HG02943 (cell line): ENCODE measurements at regions not wholly inside any gene's neighbourhood (a gene's known extent, or its start where the extent isn't known, plus 50 kb on each side); places are given as distances from the start of the nearest gene placed in this dataset.

Source experiments
- ATAC-seq: cut with Tn5 transposase; IDR thresholded peaks from one replicate; pipeline ENCODE4 v1.9.1; 2021; ENCODE audit warnings: mild to moderate bottlenecking, low read depth, moderate library complexity; ENCODE audit not compliant: unreplicated experiment

DNA sequence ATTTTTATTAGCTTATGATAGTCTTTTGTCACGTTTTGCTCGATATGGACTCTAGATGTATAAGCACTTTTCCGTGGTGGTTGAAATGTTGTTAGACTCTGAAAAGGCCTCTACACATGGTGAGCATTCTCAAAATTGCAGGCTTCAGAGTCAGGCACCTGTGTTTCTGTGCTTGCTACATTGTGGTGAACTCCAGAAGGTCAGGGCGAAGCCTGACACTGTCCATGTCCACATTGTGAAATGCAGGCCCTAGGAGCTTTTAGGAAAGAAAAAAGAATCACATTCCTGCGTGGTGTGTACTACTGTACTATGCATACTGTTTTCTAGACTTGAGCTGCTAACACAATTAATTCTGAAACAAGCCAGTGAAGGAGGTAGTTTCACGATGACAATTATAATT lies 86.3 kb downstream of the HS3ST1 start:
- no peak for ATAC-seq

DNA sequence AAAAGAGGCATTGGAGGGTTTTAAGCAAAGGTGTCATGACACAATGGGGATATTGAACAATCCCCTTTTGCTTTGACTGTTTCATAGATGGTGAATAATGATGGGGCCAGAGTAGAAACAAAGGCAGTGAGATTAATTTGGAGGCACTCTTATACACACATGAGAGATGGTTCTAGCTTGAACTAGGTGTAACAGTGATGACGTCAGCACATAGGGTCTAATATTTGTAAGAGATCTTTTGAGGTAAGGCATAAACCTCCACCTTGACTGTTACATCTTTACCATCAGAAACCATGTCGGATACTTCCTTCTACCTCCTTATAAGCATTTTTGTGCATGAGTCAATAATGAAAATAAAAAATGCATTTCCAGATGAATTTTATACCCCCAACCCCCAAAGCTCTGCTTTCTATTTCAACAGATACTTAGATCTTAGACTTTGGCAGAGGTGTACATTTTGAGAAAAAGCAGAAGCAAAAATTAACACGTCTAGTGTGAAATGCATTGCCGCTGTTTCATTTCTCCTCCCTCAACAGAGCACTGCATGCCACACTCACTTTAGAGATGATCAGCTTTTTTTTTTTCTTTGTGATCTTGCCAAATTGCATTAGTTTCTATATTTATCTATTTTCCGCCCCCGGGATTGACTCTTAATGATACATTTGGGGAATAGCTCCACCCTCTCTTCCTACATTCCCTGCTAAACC lies 87.2 kb downstream of the HS3ST1 start:
- ATAC-seq = no peak

DNA sequence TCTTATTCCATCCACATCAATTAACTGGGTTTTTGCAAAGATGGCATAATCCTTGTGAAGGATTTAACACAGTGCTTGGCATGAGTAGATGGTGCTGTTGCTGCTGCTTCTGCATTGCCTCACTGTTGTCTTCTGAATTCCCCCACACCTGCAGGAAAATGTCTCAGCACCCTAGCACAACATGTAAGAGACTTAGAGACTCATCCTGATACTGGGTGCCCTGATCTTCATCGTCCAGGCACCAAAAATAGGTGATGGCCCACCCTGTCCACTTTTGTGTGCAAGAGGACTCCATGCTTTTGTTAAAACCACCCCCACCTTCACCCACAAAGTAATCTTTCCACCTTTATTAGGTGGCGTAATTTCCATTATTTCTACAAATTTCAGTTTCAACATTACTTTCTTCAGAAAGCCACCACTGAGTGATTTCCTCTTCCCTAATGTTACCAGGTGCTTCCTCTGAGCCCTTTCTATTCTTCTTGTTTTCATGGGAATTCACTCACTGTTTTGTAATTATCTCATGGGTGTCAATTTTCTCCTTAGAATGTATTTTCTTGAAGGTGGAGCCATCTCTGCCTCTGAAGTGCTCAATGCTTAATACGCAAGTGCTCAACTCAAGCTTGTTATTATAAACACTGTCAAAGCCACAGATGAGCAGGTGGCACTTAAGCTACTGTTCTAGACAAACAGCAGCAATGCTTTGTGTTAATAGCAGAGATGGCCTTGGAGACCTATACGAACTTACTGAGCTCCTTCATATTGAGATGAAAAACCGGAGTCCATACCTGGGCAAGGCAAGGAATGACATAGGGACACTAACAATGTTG lies 89.5 kb downstream of the HS3ST1 start:
- ATAC-seq = no peak

DNA sequence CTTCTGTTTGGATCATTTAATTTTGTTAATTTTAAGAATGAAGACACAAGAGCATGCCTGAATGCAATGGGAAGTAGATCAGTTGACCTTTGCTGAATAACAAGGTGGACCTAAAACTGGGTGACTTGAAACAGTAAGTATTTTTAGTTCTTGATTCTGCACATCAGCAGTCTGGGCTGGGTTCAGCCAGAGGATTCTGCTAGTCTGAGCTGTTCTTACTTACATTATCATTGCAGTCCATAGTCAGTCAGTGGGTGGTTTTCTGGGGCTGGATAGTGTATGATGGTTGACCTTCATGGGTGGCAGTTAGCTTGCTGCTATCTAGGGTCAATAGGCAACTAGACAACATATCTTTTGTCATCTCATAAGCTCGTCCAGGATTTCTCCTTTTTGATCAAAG lies 91.4 kb downstream of the HS3ST1 start:
- ATAC-seq = no peak

DNA sequence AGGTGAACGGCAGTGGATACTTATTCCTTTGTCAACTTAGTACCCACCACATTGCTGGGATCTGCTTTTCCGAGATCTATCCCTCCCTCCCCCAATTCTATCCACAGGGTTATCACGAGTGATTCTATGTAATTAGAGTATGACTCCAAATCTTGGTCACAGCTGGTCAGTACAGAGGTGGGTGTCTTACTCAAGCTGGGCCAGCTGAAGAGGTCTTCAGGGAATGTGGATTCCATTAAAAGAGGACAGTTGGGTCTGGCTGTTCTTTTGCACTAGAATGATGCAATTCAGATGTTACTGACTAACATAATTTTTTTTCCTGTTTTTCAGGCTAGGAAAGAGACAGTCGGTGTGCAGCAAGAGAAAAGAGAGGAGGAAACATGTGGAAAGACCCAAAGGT lies 92.3 kb downstream of the HS3ST1 start:
- no peak for ATAC-seq

DNA sequence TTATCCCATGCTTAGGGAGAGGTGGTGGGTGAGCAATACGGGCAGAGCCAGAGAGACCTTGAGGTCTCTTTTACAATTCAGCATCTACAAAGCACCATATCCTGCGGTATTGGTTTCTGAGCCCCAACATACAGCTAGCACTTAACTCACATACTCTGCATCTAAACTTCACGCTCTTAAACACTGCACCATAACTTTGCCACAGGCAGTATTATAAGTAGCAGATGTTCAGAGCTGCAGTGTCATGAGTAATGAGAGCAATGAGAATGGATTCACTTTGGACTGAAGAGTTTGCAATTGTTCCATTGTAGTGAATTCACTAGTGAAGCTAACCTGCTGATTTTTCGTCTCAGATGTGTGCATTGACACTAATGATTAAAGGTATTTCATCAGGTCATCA lies 93.8 kb downstream of the HS3ST1 start:
- no peak for ATAC-seq

DNA sequence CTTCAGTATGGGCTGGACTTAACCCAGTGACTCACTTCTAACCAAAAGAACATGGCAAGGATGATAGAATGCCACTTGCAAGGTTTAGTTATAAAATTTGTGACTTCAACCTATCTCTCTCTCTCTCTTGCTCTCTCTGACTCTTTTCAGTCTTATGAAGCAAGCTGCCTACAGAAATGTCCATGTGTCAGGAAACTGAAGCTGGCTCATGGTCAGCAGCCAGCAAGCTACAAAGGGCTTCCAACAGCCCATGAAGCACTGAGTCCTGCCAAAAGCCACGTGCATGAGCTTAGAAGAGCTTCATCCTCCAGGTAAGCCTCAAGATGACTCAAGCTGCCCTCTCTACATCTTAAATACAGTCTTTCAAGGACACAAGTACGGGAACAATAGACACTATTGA lies 100.3 kb downstream of the HS3ST1 start:
- no peak for ATAC-seq

DNA sequence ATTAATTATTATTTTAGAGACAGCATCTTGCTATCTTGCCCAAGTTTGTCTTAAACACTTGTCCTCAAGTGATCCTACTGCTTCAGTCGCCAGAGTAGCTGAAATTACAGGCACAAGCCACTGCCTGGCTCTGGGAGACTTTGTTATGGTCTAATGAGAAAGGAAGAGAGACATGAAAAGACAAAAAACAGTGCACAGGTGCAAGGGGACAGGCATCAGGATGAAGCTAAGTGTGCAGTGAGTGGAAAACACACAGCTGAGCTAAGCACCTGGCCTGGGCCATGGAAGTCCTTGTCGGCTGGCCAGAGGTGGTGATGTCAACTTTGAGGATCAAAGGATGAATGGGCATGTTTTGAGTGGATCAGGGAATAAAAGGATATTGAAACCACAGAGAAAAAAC lies 102.7 kb downstream of the HS3ST1 start:
- no peak for ATAC-seq

DNA sequence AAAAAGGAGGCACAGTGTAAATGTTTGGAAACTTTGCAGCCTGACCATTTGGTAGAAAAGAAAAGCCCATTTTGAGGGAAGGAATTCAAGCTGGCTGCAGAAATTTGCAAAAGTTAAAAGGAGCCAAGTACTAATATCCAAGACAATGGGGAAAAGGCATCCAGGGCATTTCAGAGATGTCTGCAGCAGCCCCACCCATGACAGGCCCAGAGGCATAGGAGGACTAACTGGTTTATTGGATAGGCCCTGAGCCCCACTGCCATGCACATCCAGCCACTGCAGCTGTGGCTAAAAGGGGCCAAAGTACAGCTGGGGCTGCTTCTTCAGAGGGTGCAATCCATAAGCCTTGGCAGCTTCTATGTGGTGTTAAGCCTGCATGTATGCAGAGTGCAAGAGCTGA lies 104.9 kb downstream of the HS3ST1 start:
- no peak for ATAC-seq

DNA sequence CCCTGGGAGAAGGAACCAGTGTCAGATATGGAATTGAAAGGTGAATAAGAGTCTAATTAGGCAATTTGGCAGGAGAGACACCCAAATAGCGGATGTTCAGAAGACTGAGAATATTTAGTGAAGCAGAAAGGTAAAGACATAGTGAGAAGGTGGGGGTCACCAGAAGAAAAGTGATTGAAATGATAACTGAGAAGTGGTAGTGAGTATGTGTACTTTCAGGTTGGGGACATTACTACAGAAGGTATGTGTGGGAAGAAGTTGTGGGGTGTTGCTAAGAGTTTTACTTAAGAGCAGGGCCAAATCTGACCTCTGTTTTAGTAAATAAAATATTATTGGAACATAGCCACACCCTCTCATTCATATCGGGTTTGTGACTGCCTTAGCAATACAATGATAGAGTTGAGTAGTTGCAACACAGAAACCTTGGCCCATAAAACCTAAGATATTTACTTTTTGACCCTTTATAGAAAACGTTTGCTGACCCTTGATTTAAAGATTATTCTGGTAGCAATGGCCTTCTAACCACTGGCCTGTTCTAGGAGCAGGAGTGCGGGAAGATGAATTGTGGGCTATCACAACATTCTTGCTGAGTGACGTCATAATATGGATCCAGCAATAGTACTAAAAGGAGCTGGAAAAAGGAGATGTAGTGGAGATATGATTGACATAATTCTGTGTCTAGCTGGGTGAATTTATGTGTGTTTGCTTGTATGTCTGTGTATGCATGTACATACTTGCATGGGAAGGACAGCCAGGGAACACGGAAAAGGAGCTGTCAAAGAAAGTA lies 115.3 kb downstream of the HS3ST1 start:
- ATAC-seq = no peak

DNA sequence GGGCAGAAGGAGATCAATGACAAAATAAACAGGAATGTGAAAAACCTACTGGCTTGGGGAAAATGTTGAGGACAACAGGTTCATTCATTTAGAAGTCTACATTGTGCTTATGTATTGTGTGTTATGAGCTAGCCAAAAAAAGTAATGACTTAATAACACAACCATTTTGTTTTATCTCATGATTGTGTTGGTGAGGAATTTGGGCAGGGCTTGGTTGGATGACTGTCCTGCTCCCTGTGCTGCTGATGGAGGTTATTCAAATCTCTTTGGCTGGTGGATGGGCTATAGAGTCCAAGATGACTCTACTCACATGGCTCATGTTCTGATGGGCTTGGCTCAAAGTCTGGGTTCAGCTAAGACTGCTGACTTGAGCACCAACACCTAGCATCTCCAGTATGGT lies 116.3 kb downstream of the HS3ST1 start:
- no peak for ATAC-seq

DNA sequence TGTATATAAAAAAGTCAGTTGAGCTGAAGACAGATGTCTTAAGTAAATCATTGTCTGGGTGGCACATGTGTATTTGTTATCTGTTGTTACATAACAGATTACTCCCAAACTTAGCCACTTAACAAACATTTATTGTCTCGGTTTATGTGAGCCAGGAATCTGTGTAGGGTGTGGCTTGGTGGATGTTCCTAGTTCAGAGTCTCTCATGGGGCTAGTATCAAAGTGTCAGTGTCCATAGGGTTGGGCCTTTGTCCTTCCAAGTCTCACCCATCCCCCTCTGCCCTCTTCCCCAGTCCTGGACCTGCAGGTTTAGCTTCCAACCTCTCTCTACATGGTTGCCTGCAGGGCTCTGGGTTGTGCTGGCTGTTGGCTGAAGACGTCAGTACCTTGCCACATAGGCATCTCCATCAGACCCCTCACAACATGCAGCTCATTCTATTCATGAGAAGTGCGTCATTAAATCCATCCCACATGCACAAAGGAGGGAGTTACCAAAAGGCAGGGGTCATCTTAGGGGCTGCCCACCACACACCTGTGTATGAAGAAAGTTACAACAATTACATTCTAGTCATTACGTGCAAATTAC lies 127.5 kb downstream of the HS3ST1 start:
- no peak for ATAC-seq

DNA sequence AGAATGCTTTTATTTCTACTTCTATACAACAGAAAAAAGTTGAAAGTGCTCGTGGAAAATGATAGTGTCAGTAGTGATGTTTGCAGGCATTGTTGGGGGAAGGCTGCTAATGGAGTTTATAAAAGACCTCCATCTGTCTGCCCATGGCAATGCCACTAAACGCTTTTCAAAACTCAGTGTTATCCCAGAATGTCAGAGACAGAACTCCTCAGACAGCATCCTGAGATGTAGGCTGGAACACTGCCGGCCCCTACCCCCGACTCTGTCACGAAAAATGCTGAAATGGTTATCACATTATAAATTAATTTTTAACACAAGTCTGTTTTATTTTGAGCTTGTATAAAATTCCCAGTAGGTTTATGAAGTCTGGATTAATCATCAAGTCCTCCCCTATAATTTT lies 128.9 kb downstream of the HS3ST1 start:
- ATAC-seq = no peak

DNA sequence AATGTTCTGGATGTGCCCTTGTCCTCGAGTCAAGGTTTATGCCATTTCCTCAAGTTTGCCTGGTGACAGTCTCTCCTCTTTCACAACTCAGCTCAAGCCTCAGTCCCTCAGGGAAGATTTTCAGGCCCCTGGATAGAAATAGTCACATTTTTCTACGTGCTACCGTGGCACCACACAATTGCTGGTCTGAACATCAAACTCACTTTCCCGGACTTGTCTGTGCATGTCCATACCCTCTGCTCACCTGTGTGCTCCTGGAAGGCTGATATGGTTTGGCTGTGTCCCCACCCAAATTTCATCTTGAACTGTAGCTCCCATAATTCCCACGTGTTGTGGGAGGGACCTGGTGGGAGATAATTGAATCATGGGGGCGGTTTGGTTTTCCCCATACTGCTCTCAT lies 129.7 kb downstream of the HS3ST1 start:
- no peak for ATAC-seq

DNA sequence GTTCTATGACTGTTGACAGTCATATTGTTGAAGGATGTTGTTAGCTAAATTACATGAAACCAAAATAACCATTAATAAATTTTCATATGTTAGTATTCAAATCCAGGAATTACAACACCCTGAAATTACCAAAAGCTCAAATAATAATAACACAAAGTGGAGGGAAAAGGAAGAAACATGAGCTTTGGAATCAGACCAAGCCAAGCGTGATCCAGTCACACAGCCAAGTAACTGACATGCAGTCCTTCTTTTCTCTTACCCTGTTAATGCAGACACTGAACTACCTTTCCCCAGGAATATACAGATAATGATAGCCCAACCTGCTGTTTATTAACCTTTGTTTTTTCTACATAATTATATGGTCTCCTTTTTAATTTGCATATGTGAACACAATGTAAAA lies 130.2 kb downstream of the HS3ST1 start:
- no peak for ATAC-seq

DNA sequence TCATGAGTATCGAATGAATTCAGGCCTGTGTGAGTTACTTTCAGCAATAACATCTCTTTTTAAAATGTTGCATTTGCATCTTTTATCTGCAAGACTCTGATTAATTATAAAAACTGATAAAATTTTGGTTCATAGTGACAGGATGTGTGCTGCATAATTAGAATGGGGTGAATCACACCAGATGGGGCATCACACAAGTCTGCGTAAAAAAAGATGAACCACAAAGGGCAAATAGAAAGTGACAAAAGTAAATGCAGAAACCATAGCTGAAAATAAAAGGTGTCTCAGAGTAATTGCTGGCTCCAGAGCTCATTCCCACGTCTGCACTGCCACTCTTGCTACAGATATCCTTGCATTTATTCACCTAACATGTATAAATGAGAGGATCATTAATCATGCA lies 131.1 kb downstream of the HS3ST1 start:
- ATAC-seq = no peak

DNA sequence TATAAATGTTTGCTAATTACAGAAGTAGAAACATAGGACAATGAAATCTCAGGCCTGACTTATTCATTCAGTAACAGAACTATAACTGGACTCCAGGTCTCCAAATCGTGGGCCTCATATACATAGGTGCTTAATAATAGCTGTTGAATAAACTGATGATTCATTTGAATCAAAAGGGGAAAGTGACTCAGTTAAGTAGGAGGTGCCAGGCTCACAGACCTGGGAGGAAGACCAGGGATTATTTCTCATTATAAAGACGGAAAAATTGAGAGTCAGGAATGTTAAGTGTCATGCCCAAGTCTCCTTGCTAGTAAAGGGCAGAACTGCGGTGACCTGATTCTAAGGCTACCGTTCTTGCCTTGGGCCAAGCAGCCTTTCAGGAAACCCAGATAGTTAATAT lies 131.5 kb downstream of the HS3ST1 start:
- no peak for ATAC-seq

DNA sequence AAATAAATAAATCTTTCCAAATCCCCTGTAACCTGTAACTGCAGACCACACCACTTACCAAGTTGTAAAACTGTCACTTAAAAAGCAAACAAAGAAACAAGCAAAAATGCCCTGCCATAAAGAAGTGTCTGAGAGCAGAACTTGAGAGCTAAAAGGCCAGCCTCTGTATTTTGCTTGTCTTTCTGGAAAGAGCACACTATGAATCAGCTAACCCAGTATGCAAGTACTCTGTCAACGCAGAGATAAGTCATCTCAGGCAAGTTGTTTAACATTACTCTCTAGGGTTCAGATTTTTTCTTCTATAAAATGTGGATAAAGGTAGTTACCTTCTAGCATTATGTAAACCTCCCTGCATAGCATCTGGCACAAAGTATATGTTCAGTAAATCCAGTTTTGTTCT lies 134.8 kb downstream of the HS3ST1 start:
- no peak for ATAC-seq

DNA sequence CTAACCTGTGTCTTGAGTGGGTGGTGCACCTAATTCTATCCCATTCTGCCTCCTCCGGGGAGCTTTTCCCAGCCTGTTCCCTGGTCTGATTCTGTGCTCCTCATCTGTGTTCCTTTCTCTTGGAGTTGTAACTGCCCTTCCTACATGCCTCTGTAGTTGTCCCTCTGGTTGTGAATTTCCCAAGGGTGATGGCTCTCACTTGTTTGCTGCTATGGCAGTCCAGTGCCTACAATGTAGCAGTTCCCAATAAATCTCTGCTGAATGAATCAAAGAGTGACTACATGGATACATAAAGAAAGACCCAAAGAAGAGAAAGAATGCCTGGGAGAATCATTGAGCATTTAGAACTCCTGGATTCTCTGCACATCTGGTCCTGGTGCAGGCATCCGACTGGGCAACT lies 141.6 kb downstream of the HS3ST1 start:
- no peak for ATAC-seq

DNA sequence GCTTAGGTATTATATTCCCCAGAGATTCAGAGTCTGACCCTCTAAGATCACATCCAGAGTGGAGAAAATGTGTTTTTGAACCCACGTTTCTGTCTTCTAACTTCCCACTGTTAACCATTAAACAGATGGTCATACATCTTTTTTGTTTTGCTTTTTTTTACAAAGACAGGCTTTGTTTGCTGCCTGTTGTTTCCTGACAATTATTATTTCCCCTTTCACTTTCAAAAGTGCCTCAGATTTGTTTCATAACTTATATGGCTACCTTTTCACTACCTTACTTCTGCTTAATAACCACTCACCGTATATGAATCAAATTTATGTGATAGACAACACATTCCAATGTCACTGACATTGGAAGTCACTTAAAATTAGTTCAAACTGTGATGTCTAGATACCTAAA lies 142.2 kb downstream of the HS3ST1 start:
- ATAC-seq = peak; percentile 78

DNA sequence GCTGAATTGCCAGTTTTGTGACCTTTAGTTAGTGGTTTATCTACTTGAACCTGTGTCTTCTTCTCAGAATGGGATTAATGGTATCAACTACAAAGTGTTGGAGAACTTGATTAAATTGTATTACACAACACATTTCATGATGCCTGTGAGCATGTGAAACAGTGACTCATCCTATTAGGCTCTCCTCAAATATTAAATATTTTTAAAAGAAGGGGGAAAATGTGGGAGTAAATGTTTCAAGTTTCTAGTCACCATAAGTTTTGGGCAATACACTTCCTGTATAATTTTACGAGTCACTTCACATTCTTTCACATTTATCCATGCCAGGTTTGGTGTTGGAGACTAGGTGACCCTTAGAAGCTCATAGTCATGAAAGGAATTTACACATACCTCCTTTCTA lies 147.0 kb downstream of the HS3ST1 start:
- ATAC-seq = no peak
